Activated CD4-positive, CD25-positive, alpha-beta regulatory T cell treated with anti-CD3 and anti-CD28 coated beads, Interleukin-2, amount 50 U/mL, for 72 hours (primary cell): ENCODE measurements at regions not wholly inside any gene's neighbourhood (a gene's known extent, or its start where the extent isn't known, plus 50 kb on each side); places are given as distances from the start of the nearest gene placed in this dataset.
"Not testable (repeated sequence)": the region's sequence is repeated elsewhere in the genome, so short reads cannot be mapped to it uniquely, and the experiment has no call there.

Experiments
- DNase-seq: peaks from one replicate; pipeline ENCODE4 v3.0.0; 2021

DNA sequence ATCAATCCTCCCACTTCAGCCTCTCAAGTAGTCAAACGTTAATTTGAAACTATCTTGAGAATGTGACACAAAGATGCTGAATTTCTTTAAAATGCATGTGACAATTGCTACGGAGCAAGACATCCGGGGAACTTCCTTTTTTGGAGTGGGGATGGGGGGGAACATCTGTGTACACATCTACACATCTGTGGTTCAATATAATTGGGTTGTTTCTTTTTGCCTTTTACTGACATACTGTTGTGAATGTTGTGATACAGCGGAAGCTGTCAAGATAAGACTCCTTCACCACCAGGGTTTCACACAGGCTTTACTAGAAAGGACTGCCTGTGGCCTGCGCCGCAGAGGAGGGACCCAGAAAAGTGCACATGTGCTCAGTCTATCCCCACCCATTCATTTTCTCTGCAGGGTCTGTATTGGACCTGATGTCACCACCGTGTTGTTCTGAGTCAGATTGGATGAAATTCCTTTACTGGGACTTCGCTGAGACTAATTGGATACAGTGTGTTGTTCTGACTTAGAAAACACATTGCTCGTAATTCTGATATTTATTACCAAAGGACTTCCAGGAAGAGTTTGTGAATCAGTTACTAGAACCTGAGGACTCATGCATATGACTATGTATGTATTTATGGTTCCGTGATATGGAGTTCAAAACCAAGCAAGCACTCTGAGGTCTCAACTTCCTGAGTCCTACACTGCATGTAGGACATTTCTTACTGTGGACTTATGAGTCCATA, 98.7 kb upstream of the SGK1 start:
- no peak for DNase-seq

DNA sequence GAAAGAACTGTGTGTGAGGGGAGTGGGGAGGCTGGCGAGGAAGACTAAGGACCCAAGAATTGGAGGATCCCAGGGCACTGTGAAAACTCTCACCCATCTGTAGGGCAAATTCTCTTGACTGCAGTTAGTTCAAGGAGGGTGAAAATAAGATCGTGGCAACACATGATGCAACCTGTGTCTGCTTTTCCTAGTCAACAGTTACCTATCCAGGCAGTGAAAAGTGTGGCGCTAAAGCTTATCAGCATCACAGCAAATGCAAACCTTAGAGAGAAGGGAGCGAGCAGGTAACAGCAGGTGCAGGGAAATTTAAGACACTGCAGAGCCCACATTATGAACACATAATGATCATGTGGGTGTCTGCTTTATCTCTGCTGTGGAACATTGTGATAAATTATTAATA, 97.7 kb upstream of the SGK1 start:
- DNase-seq: no peak

GRCh38 chr6:134415194-134415593, 97.3 kb upstream of the SGK1 start:
- DNase-seq: no peak

- no peak for DNase-seq
Observed at GRCh38 chr6:134414793-134415192, 96.9 kb upstream of the SGK1 start.

DNA sequence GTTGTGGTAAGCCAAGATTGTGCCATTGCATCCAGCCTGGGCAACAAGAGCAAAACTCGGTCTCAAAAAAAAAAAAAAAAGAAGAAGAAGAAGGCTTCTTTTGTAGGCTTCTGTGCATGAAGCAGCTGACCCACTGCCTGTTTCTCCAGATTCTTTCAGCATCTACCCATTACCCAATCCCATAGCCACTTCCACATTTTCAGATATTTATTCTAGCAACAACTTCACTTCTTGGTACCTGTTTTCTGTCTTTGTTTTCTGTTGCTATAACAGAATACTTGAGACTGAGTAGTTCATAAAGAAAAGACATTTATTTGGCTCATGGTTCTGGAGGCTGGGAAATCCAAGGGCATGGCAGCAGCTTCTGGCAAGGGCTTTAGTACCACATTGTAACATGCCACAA, 95.3 kb upstream of the SGK1 start:
- DNase-seq: no peak

DNA sequence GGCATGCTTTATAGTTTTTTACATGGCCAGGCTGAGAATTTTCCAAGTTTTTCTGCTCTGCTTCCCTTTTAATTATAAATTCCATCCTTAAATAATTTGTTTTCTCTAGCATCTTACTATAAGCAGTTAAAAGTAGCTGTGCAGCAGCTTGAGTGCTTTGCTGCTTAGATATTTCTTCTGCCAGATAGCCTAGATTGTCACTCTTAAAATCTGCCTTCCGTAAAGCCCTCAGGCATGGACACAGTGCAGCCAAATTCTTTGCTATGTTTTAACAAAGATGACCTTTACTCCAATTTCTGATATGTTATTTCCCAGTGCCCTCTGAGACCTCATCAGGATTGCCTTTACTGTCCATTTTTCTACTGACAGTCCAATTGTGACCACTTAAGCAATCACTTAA, 92.6 kb upstream of the SGK1 start:
- DNase-seq: no peak

DNA sequence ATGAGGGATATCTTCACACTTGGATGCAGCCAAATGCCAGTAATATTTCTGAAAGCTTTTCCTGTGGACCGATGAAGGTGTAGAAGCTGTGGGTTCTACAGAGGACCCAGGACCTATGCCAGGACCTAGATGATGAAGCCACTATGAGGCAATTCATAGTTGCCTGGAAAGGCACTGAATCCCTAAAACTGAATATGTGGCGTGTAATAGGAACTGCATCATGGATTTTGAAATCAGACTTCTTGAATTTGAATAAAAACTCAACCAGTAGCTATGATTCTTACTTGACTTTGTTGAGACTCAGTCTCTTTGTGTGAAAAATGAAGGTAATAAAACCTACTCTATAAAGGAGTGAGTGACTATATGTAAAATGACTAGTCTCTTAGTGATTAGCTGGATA, 89.9 kb upstream of the SGK1 start:
- DNase-seq: no peak

DNA sequence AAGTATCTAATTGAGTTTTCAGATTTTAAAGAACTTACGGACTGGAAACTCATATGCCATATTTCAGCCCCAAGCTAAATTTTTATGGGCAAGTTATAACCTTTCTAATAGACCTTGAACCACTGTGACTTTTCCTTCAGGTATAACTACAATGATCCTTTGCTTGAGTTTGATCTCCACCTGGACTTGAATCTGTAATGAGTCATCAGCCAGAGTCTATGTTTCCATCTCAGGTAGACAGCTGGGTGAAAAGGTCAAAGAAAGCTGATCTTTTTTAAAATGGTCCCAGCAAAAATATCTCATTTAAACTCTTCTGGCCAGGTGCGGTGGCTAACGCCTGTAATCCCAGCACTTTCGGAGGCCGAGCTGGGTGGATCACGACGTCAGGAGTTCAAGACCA, 88.4 kb upstream of the SGK1 start:
- no peak for DNase-seq

DNA sequence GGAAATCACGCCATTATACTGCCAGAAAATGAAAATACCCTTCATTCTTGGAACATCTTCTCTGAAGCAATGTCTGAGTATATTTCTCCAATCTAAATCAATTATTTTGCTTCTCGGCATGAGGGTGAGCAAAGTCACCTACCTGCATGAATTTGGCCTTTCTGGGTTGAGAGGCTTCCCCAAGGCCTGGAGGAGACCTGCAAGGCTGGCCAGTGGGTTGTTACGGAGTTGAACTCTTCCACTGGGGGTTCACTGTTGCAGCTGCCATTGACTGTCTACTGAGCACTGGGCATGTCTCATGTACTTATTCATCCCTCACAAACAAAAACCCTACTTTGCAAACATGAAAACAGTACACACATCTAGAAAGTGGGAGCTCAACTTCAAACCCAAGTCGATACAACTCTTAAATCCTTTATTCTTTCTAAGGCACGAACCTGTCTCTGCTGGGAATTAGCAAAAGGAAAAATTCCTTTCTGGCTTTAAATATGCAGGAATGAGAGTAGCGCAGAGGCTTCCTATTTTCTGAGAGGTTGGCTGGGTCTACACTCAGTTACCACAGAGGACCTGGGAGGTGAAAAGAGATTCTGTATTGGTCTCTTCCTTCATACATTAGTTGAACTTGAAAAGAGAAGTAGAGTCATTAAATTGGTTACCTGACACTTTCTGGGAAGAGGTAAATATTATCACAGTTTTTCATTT, 87.6 kb upstream of the SGK1 start:
- DNase-seq: no peak

- not testable (repeated sequence) for DNase-seq
Observed at GRCh38 chr6:134403312-134403711, 85.4 kb upstream of the SGK1 start.

DNA sequence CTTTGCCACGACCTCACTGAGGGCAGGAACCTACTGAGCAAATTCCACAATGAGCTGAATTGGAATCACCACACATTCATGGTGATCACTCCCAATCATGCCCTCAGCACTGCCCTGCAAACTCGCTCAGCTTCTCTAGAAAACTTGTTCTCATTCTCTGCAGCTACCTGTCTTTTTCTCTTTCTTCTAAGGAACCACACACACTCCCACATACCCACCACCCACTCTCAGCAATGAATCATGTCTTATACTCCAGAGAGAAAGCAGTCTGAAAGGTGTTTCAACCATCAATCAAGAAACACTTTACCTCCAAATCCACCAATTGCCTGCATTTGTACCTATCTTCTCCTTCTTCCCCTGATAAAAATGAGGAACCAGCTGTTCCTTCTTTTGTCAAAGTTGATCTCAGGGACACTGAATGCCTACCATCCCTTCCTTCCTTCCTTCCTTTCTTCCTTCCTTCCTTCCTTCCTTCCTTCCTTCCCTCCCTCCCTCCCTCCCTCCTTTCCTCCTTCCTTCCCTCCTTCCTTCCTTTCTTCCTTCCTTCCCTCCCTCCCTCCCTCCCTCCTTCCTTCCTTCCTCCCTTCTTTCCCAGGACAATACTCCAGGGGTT, 84.6 kb upstream of the SGK1 start:
- no peak for DNase-seq

GRCh38 chr6:134400941-134401340, 83.0 kb upstream of the SGK1 start:
- no peak for DNase-seq

DNA sequence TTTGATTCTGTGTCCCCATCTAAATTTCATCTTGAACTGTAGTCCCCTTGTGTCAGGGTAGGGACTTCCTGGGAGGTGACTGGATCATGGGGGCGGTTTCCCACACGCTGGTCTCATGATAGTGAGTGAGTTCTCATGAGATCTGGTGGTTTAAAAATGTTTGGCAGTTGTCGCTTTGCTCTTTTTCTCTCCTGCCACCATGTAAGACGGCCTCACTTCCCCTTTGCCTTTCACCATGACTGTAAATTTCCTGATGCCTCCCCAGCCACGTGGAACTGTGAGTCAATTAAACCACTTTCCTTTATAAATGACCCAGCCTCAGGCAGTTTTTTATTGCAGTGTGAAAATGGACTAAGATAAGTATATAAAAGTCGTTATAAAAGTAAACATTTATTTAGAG, 80.5 kb upstream of the SGK1 start:
- no peak for DNase-seq

- DNase-seq: no peak
Observed at GRCh38 chr6:134397676-134398075, 79.8 kb upstream of the SGK1 start.

GRCh38 chr6:134394905-134395304, 77.0 kb upstream of the SGK1 start:
- no peak for DNase-seq

DNA sequence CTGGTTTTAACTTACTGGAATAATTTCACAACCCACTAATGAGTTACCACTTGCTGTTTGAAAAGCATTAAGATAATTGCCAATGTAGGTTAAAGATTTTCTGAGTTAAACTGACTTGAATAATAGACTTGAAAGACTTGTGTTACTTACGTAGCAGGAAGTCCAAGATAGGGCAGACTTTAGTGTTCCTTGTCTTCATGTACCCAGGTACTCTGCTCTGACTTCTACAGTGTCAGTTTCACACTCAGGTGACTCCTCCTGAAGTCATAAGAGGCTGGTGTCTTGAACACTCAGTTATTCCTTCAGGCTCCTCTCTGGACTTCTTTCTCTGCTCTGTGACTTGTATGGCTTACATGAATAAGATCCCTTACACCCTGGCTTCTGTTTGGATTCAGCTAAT, 76.3 kb upstream of the SGK1 start:
- no peak for DNase-seq

DNA sequence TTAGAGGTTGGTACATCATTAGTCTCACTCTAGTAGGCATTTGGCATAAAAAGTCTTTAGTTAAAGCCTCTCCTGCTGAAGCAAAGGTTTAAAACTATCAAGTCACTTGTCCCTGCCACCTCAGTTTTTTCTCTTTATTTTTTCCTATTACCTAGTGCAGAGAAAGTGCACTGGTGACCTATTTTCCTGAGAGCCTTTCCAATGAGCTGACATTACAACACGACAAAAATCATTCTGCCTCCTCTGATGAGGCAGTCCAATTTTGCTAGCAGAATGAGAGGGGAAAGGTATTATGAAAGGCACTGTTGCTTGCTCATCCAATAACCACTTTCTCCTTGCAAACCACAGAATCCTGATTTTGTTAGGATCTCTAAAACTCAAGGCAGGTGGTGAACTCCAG, 73.3 kb upstream of the SGK1 start:
- DNase-seq: no peak

DNA sequence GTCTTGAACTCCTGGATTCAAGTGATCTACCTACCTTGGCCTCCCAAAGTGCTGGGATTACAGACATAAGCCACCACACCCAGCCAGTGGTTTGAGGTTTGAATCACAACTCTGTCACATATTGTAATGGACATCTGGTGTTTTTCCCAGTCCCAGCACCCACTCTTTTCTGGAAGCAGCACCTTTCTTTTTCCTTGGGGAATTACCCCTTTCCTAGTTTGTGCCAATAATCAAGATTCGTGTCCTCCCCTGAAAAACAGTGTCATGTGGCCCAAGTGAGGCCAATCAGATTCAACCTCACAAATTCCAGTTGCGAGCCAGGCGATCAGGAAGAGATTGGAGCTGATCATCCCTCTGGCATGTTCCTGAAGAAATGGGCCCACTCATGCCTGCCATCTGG, 71.7 kb upstream of the SGK1 start:
- DNase-seq: no peak

GRCh38 chr6:134389129-134389528, 71.2 kb upstream of the SGK1 start:
- DNase-seq: no peak

GRCh38 chr6:134386482-134386881, 68.6 kb upstream of the SGK1 start:
- not testable (repeated sequence) for DNase-seq

DNA sequence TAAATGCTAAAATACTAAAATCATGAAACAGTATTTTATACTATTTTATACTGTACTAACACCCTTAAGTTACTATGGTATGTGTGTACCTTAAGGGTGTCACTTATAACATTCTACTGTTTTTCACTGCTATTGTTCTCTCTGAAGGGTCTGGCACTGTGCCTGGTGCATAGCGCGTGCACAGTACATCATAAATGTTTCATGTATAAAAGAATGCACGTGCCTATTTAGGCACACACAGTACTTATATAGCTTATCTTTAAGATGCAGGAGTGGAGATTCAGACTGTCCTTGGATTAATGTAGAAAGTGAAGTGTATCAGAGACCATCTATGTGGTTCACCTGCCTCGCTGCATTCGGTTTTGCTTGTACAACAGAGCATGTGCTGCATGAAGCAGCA, 64.0 kb upstream of the SGK1 start:
- no peak for DNase-seq

- no peak for DNase-seq
Observed at GRCh38 chr6:134379599-134379998, 61.7 kb upstream of the SGK1 start.

GRCh38 chr6:134379076-134379475, 61.2 kb upstream of the SGK1 start:
- DNase-seq: peak; percentile 34

GRCh38 chr6:134378426-134378825, 60.5 kb upstream of the SGK1 start:
- DNase-seq: no peak
